SK-N-SH treated with all-trans-retinoic acid at 6 μM for 48 hours (cell line): ENCODE measurements at regions not wholly inside any gene's neighbourhood (a gene's known extent, or its start where the extent isn't known, plus 50 kb on each side); places are given as distances from the start of the nearest gene placed in this dataset.

Experiments used
- ARNTL ChIP-seq: fragments of 450-650 bp; formaldehyde crosslinking; IDR thresholded peaks from 2 replicates; pipeline ENCODE4 v1.5.0; 2020; ENCODE audit warnings: low read depth, mild to moderate bottlenecking, moderate library complexity, borderline replicate concordance
- CREB5 ChIP-seq: fragments of 250-450 bp; sonication (Bioruptor Pico); IDR thresholded peaks from 2 replicates; pipeline ENCODE4 v1.5.1; 2020; ENCODE audit warnings: low read depth, mild to moderate bottlenecking, moderate library complexity
- ESRRG ChIP-seq: fragments of 250-450 bp; sonication (Bioruptor Pico); IDR thresholded peaks from 2 replicates; pipeline ENCODE4 v1.6.1; 2021; ENCODE audit warnings: mild to moderate bottlenecking
- ISL1 ChIP-seq: fragments of 250-450 bp; sonication (Bioruptor Pico); IDR thresholded peaks from 2 replicates; pipeline ENCODE4 v2.1.2; 2022; ENCODE audit warnings: mild to moderate bottlenecking, moderate library complexity
- PATZ1 ChIP-seq: fragments of 250-450 bp; sonication (Bioruptor Pico); IDR thresholded peaks from 2 replicates; pipeline ENCODE4 v1.8.0; 2020; ENCODE audit warnings: mild to moderate bottlenecking, moderate library complexity, borderline replicate concordance
- POU6F1 ChIP-seq: fragments of 250-450 bp; sonication (Bioruptor Pico); IDR thresholded peaks from 2 replicates; pipeline ENCODE4 v1.8.0; 2021; ENCODE audit warnings: low read depth, mild to moderate bottlenecking, moderate library complexity, borderline replicate concordance
- PPARA ChIP-seq: fragments of 250-450 bp; sonication (Bioruptor Pico); IDR thresholded peaks from 2 replicates; pipeline ENCODE4 v1.5.0; 2020; ENCODE audit warnings: mild to moderate bottlenecking, borderline replicate concordance
- SNAI2 ChIP-seq: fragments of 250-450 bp; sonication (Bioruptor Pico); IDR thresholded peaks from 2 replicates; pipeline ENCODE4 v1.5.0; 2020; ENCODE audit warnings: mild to moderate bottlenecking, moderate library complexity
- TCF4 ChIP-seq: fragments of 250-450 bp; sonication (Bioruptor Pico); IDR thresholded peaks from 2 replicates; pipeline ENCODE4 v1.8.0; 2021; ENCODE audit warnings: mild to moderate bottlenecking, moderate library complexity, borderline replicate concordance
- TOX ChIP-seq: fragments of 250-450 bp; sonication (Bioruptor Pico); IDR thresholded peaks from 2 replicates; pipeline ENCODE4 v1.8.0; 2021; ENCODE audit warnings: mild to moderate bottlenecking, moderate library complexity, borderline replicate concordance
- TSHZ2 ChIP-seq: fragments of 250-450 bp; sonication (Bioruptor Pico); IDR thresholded peaks from 2 replicates; pipeline ENCODE4 v1.5.0; 2020; ENCODE audit warnings: mild to moderate bottlenecking, moderate library complexity
- ZFP3 ChIP-seq: fragments of 250-450 bp; sonication (Bioruptor Pico); IDR thresholded peaks from 2 replicates; pipeline ENCODE4 v1.5.0; 2020; ENCODE audit warnings: mild to moderate bottlenecking, moderate library complexity
- ZFP30 ChIP-seq: fragments of 450-650 bp; formaldehyde crosslinking; IDR thresholded peaks from 2 replicates; pipeline ENCODE4 v1.5.0; 2022; ENCODE audit warnings: mild to moderate bottlenecking, moderate library complexity
- ZNF565 ChIP-seq: fragments of 450-650 bp; formaldehyde crosslinking; conservative IDR thresholded peaks from 2 replicates; pipeline ENCODE4 v1.5.0; 2020; ENCODE audit warnings: low read depth, mild to moderate bottlenecking, moderate library complexity

- no peak for TF ChIP-seq TOX (CRISPR knock-in tag)
- TF ChIP-seq PATZ1 (CRISPR knock-in tag): no peak
- TF ChIP-seq PPARA (CRISPR knock-in tag): no peak
- TF ChIP-seq ZFP3 (CRISPR knock-in tag): no peak
- no peak for TF ChIP-seq SNAI2
- TF ChIP-seq CREB5 (CRISPR knock-in tag): no peak
- TF ChIP-seq ZNF565 (CRISPR knock-in tag): no peak
- TF ChIP-seq POU6F1 (CRISPR knock-in tag): no peak
- TF ChIP-seq TSHZ2 (CRISPR knock-in tag): no peak
- no peak for TF ChIP-seq ZFP30 (CRISPR knock-in tag)
- no peak for TF ChIP-seq ISL1
- TF ChIP-seq TCF4: no peak
- TF ChIP-seq ARNTL: no peak
- TF ChIP-seq ESRRG (CRISPR knock-in tag): no peak
Observed at GRCh38 chr20:57013217-57013616, 253.2 kb downstream of the BMP7 start.
